H1 (cell line): ENCODE measurements at regions not wholly inside any gene's neighbourhood (a gene's known extent, or its start where the extent isn't known, plus 50 kb on each side); places are given as distances from the start of the nearest gene placed in this dataset.

Source experiments
- CBX8 ChIP-seq: fragments of 300-800, 300-1000 bp; sonication (generic); IDR thresholded peaks from 2 replicates; pipeline ENCODE4 v1.7.1; 2016; ENCODE audit warnings: low read depth, low read length, borderline replicate concordance
- CEBPB ChIP-seq: IDR thresholded peaks from 2 replicates; pipeline ENCODE4 v1.6.1; 2012; ENCODE audit warnings: low read depth, low read length
- EP300 ChIP-seq, 2 experiments: IDR thresholded peaks; 1 replicate in 1 of 2; 2 replicates in 1 of 2; pipeline ENCODE4 v1.6.1; 2011 to 2012; ENCODE audit warnings: low read depth in 2 of 2, low read length in 2 of 2, mild to moderate bottlenecking in 2 of 2, borderline replicate concordance in 1 of 2, inconsistent platforms in 1 of 2, moderate library complexity in 1 of 2
- HDAC6 ChIP-seq: IDR thresholded peaks from one replicate; pipeline ENCODE4 v1.7.1; 2012; ENCODE audit warnings: low read depth, mild to moderate bottlenecking, inconsistent platforms, low read length, moderate library complexity
- PHF8 ChIP-seq: fragments of 200-600 bp; sonication (generic); conservative IDR thresholded peaks from 2 replicates; pipeline ENCODE4 v1.7.1; 2012; ENCODE audit warnings: low read depth, mild to moderate bottlenecking, inconsistent platforms, low read length, moderate library complexity
- POLR2A ChIP-seq, 2 experiments: IDR thresholded peaks; 1 replicate in 1 of 2; 2 replicates in 1 of 2; pipeline ENCODE4 v1.6.1; 2011; ENCODE audit warnings: low read depth in 2 of 2, low read length in 2 of 2, mild to moderate bottlenecking in 2 of 2; ENCODE audit errors: control extremely low read depth in 1 of 2
- SAP30 ChIP-seq: fragments of 300-600 bp; sonication (generic); IDR thresholded peaks from 2 replicates; pipeline ENCODE4 v1.7.1; 2012; ENCODE audit warnings: low read length, moderate library complexity, mild to moderate bottlenecking, inconsistent platforms; ENCODE audit not compliant: insufficient read depth, insufficient replicate concordance
- TF ChIP-seq, protein P1 (sequence below), 3 experiments: IDR thresholded peaks; 1 replicate in 2 of 3; 2 replicates in 1 of 3; pipeline versions ENCODE4 v1.5.1 to v1.6.1; 2011; ENCODE audit warnings: low read length in 3 of 3, mild to moderate bottlenecking in 3 of 3, inconsistent platforms in 2 of 3, low read depth in 1 of 3, moderate library complexity in 1 of 3; ENCODE audit not compliant: insufficient read depth in 1 of 3; ENCODE audit errors: control extremely low read depth in 1 of 3
- TF ChIP-seq, protein P2 (sequence below): IDR thresholded peaks from 2 replicates; pipeline ENCODE4 v1.6.1; 2011; ENCODE audit warnings: low read length, improper control_type of control experiment

DNA sequence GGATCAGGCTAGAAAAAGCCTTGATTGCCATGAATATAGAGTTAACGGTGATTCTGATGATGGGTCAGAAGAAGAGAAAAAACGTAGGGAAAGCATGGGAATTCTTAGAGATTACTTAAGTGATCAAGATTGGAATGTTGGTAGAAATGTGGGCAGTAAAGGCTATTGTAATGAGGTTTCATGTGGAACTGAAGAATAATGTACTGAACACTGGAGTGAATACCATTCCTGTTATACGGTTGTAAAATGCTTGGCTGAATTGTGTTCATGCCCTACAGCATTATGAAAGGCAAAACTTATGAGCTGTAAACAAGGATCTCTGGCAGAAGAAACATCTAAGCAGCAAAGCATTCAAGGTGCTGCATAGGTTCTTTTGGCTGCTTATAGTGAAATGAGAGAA lies 414.1 kb upstream of the CBLB start:
- TF ChIP-seq PHF8 (no peak), CBX8 (no peak), POLR2A (IDR thresholded peaks at IDR 0.05; ENCODE audit: control extremely low read depth in 1 of 2, low read depth in 2 of 2, low read length in 2 of 2) (no peak), HDAC6 (no peak), CEBPB (no peak), EP300 (IDR thresholded peaks at IDR 0.05; ENCODE audit: borderline replicate concordance in 1 of 2, low read depth in 2 of 2, low read length in 2 of 2) (no peak), SAP30 (no peak)
- TF ChIP-seq, protein P1, sequence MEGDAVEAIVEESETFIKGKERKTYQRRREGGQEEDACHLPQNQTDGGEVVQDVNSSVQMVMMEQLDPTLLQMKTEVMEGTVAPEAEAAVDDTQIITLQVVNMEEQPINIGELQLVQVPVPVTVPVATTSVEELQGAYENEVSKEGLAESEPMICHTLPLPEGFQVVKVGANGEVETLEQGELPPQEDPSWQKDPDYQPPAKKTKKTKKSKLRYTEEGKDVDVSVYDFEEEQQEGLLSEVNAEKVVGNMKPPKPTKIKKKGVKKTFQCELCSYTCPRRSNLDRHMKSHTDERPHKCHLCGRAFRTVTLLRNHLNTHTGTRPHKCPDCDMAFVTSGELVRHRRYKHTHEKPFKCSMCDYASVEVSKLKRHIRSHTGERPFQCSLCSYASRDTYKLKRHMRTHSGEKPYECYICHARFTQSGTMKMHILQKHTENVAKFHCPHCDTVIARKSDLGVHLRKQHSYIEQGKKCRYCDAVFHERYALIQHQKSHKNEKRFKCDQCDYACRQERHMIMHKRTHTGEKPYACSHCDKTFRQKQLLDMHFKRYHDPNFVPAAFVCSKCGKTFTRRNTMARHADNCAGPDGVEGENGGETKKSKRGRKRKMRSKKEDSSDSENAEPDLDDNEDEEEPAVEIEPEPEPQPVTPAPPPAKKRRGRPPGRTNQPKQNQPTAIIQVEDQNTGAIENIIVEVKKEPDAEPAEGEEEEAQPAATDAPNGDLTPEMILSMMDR (IDR thresholded peaks at IDR 0.05; ENCODE audit: control extremely low read depth in 1 of 3, insufficient read depth in 1 of 3, low read depth in 1 of 3, low read length in 3 of 3) = no peak
- TF ChIP-seq, protein P2, sequence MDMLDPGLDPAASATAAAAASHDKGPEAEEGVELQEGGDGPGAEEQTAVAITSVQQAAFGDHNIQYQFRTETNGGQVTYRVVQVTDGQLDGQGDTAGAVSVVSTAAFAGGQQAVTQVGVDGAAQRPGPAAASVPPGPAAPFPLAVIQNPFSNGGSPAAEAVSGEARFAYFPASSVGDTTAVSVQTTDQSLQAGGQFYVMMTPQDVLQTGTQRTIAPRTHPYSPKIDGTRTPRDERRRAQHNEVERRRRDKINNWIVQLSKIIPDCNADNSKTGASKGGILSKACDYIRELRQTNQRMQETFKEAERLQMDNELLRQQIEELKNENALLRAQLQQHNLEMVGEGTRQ = no peak
